HAP-1 (cell line): ENCODE measurements at regions not wholly inside any gene's neighbourhood (a gene's known extent, or its start where the extent isn't known, plus 50 kb on each side); places are given as distances from the start of the nearest gene placed in this dataset.

ENCODE experiments used
- DNase-seq, 2 experiments: peaks; one replicate each; pipeline ENCODE4 v3.0.0-alpha.2; 2016 to 2020; ENCODE audit warnings: low spot score in 2 of 2
- H3K27me3 ChIP-seq: fragments of 250-450 bp; sonication (Bioruptor Pico); 2 replicates; pipeline ENCODE4 v1.5.1; 2020; ENCODE audit warnings: low read depth, mild to moderate bottlenecking, moderate library complexity
- H3K36me3 ChIP-seq: fragments of 250-450 bp; sonication (Bioruptor Pico); replicated peaks from 2 replicates; pipeline ENCODE4 v1.5.1; 2020; ENCODE audit warnings: mild to moderate bottlenecking
- H3K4me1 ChIP-seq: fragments of 250-450 bp; sonication (Bioruptor Pico); 2 replicates; pipeline ENCODE4 v1.5.1; 2020; ENCODE audit warnings: mild to moderate bottlenecking
- H3K4me3 ChIP-seq: fragments of 250-450 bp; sonication (Bioruptor Pico); 2 replicates; pipeline ENCODE4 v1.5.1; 2020; ENCODE audit warnings: mild to moderate bottlenecking, moderate library complexity
- H3K9me3 ChIP-seq: fragments of 250-450 bp; sonication (Bioruptor Pico); 2 replicates; pipeline ENCODE4 v1.5.1; 2020; ENCODE audit warnings: mild to moderate bottlenecking, moderate library complexity
- in situ Hi-C: fragments of 300-500 bp; cut with MboI; formaldehyde crosslinking; loops from 3 replicates; pipeline ENCODE4 v1.14.3; 2020; ENCODE audit warnings: low sequenced_read_pairs, inconsistent platforms, mixed read lengths

DNA sequence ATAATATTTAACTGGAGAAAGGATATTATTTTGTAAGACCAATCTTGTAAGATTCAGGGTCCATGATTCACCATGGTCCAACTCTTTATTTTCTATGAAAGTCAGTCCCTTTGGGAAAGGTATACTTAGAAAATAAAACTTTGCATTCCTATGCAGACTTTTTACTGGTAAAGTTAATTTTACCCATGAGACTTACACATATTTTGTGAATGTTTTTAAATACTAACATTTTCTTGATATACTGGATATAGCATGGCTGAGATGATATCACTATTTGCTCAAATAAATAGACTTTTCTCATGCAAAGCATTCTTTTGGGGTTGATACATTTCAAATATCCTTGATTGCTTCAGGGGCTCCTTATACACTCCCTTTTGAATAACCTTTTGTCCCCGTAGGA is 512.1 kb downstream of the MAN2A1 start:
- H3K9me3 ChIP-seq = no peaks in the 10 kb centered on the region
- no peaks in the 10 kb centered on the region for H3K27me3 ChIP-seq
- no peak for DNase-seq
- no peaks in the 10 kb centered on the region for H3K4me1 ChIP-seq
- in situ Hi-C loops = no loop called here
- no peak overlapping the region for H3K4me3 ChIP-seq
- H3K36me3 ChIP-seq = no peaks in the 10 kb centered on the region

GRCh38 chr5:110203661-110204060 is 513.9 kb downstream of the MAN2A1 start:
- in situ Hi-C loops = no loop called here
- no peaks in the 10 kb centered on the region for H3K27me3 ChIP-seq
- H3K36me3 ChIP-seq = no peaks in the 10 kb centered on the region
- H3K4me3 ChIP-seq = no peak overlapping the region
- DNase-seq = no peak
- H3K9me3 ChIP-seq = no peaks in the 10 kb centered on the region
- H3K4me1 ChIP-seq = no peaks in the 10 kb centered on the region

DNA sequence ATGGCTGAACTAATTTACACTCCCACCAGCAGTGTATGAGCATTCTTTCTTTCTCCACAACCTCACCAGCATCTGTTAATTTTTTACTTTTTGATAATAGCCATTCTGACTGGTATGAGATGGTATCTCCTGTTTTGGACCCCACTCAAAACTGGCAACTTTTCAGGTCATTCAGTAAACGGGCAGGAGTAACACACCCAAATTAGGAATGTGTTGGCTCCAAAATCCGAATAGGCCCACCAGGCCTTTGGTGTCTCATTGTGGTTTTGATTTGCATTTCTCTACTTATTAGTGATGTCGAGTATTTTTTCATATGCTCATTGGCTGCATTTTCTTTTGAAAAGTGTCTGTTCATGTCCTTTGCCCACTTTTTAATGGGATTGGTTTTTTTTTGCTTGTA is 517.1 kb downstream of the TMEM232 start:
- Histone ChIP-seq H3K4me3 (no peak overlapping the region), H3K36me3 (no peaks in the 10 kb centered on the region), H3K9me3 (no peaks in the 10 kb centered on the region), H3K4me1 (no peaks in the 10 kb centered on the region), H3K27me3 (no peaks in the 10 kb centered on the region)
- in situ Hi-C loops = no loop called here
- no peak for DNase-seq

DNA sequence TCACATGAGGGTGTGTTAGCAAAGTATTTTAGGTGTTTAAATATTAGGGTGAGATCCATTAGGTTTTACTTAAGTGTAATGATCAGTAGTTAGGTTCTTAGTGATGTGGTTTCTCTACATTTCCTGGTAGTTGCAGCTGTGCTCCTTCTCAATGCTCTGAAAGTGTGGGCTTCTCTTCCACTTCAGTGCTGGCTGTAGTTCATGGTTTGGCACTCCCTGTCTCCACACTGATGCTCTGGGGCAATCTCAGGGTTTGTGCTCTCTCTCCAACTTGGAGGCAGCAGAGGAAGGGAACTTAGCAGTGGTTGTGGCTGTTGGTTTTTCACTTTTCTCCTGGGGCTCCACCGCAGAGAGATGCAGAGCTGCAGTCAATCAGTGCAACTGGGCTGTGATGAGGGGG is 507.5 kb downstream of the TMEM232 start:
- no peaks in the 10 kb centered on the region for H3K27me3 ChIP-seq
- no peaks in the 10 kb centered on the region for H3K4me1 ChIP-seq
- H3K4me3 ChIP-seq = no peak overlapping the region
- H3K9me3 ChIP-seq = no peaks in the 10 kb centered on the region
- DNase-seq = no peak
- in situ Hi-C loops = no loop called here
- no peaks in the 10 kb centered on the region for H3K36me3 ChIP-seq

GRCh38 chr5:110219769-110220168 is 506.7 kb downstream of the TMEM232 start:
- in situ Hi-C loops = no loop called here
- H3K4me3 ChIP-seq = no peak overlapping the region
- no peak for DNase-seq
- H3K36me3 ChIP-seq = no peaks in the 10 kb centered on the region
- H3K27me3 ChIP-seq = no peaks in the 10 kb centered on the region
- H3K9me3 ChIP-seq = no peaks in the 10 kb centered on the region
- no peaks in the 10 kb centered on the region for H3K4me1 ChIP-seq

DNA sequence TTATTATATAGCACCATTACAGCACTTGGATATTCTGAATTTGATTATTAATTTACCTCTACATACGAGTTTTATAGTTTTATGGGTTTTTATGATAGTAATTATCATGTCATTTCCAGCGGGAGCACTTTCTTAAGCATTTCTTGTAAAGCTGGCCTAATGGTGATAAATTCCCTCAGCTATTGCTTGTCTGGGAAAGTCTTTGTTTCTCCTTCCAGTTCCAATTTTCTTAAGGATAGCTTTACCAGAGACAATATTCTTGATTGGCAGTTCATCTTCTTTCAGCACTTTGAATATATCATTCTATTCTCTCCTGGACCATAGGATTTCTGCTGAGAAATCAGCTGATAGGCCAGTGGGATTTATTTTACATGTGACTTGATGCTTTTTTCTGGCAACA is 505.4 kb downstream of the TMEM232 start:
- no peaks in the 10 kb centered on the region for H3K9me3 ChIP-seq
- DNase-seq = no peak

GRCh38 chr5:110224050-110224449 is 502.4 kb downstream of the TMEM232 start:
- H3K4me3 ChIP-seq = no peak overlapping the region
- H3K27me3 ChIP-seq = no peaks in the 10 kb centered on the region
- DNase-seq = no peak
- in situ Hi-C loops = no loop called here
- H3K9me3 ChIP-seq = no peaks in the 10 kb centered on the region
- no peaks in the 10 kb centered on the region for H3K4me1 ChIP-seq
- H3K36me3 ChIP-seq = no peaks in the 10 kb centered on the region

More for the DNA sequence above, 505.4 kb downstream of the TMEM232 start:
- H3K36me3 ChIP-seq = no peaks in the 10 kb centered on the region
- H3K4me3 ChIP-seq = no peak overlapping the region
- no peaks in the 10 kb centered on the region for H3K27me3 ChIP-seq
- no peaks in the 10 kb centered on the region for H3K4me1 ChIP-seq
- in situ Hi-C loops = no loop called here

DNA sequence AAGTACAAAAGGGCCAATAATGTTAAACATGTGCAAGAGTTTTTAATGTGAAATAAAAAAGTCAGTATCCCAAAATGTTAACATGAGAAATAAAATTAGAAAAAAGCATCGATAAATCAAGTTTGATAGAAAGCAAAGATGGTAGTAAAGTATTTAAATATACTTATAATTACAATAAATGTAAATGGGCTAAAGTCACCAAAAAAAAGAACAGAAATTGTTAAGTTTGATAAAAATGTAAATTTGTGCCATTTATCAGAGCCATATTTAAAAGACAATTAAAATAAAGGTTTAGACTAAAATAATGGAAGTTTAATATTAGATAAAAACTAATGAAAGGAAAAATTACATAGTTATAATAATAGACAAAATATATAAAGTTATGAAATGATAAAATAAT is 500.5 kb downstream of the TMEM232 start:
- no peaks in the 10 kb centered on the region for H3K27me3 ChIP-seq
- H3K9me3 ChIP-seq = no peaks in the 10 kb centered on the region
- H3K4me1 ChIP-seq = no peaks in the 10 kb centered on the region
- no peaks in the 10 kb centered on the region for H3K36me3 ChIP-seq
- in situ Hi-C loops = no loop called here
- H3K4me3 ChIP-seq = no peak overlapping the region
- DNase-seq = no peak

GRCh38 chr5:110239786-110240185 is 486.7 kb downstream of the TMEM232 start:
- no peaks in the 10 kb centered on the region for H3K27me3 ChIP-seq
- no peaks in the 10 kb centered on the region for H3K4me1 ChIP-seq
- H3K36me3 ChIP-seq = no peaks in the 10 kb centered on the region
- no peaks in the 10 kb centered on the region for H3K9me3 ChIP-seq
- in situ Hi-C loops = no loop called here
- DNase-seq = no peak
- no peak overlapping the region for H3K4me3 ChIP-seq

DNA sequence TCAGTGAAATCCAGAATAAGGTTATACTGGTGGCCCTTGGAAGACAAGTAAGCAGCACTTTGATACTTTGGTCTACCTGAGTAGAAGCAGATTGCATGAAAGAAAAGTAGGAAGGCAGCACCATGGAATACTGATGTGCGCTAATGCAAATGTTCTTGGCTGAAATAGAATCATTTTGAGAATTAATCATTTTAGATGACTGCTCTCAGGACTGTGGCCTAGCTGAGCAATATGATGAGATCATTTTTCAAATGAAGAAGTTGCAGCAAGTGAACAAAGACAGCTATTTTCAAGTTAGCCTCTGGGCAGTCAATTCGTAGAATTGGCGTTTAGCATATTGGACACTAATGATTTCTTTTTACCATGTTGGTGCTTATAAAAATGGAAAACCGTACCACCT is 483.5 kb downstream of the TMEM232 start:
- Histone ChIP-seq H3K36me3 (no peaks in the 10 kb centered on the region), H3K27me3 (no peaks in the 10 kb centered on the region), H3K4me3 (no peak overlapping the region), H3K4me1 (no peaks in the 10 kb centered on the region), H3K9me3 (no peaks in the 10 kb centered on the region)
- DNase-seq = no peak
- in situ Hi-C loops = no loop called here

GRCh38 chr5:110248921-110249320 is 477.6 kb downstream of the TMEM232 start:
- Histone ChIP-seq H3K36me3 (no peaks in the 10 kb centered on the region), H3K27me3 (no peaks in the 10 kb centered on the region), H3K9me3 (no peaks in the 10 kb centered on the region), H3K4me3 (no peak overlapping the region), H3K4me1 (no peaks in the 10 kb centered on the region)
- in situ Hi-C loops = no loop called here
- no peak for DNase-seq

DNA sequence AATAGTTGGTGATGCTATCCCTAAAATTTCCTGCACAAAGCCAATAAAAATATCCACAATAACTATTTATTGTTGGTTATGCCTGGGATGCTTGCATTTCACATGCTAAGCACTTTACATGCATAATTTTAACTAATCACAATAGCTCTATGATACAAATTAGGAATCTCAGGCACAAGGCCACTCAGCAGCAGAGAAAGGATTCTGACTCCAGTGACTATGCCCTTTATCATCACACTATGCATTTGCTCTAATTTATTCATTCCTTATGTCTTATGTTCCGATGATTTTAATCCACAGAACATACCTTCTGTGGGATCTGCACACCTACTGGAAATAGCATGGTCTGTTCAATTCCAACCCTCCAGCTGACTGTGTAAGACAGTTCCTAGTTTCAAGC is 476.1 kb downstream of the TMEM232 start:
- Histone ChIP-seq H3K4me3 (no peak overlapping the region), H3K27me3 (no peaks in the 10 kb centered on the region), H3K4me1 (no peaks in the 10 kb centered on the region), H3K9me3 (no peaks in the 10 kb centered on the region), H3K36me3 (no peaks in the 10 kb centered on the region)
- DNase-seq = no peak
- in situ Hi-C loops = no loop called here

GRCh38 chr5:110250755-110251154 is 475.7 kb downstream of the TMEM232 start:
- in situ Hi-C loops = no loop called here
- Histone ChIP-seq H3K4me3 (no peak overlapping the region), H3K27me3 (no peaks in the 10 kb centered on the region), H3K4me1 (no peaks in the 10 kb centered on the region), H3K9me3 (no peaks in the 10 kb centered on the region), H3K36me3 (no peaks in the 10 kb centered on the region)
- DNase-seq = no peak

- Histone ChIP-seq H3K4me3 (no peak overlapping the region), H3K27me3 (no peaks in the 10 kb centered on the region), H3K9me3 (no peaks in the 10 kb centered on the region), H3K4me1 (no peaks in the 10 kb centered on the region), H3K36me3 (no peaks in the 10 kb centered on the region)
- in situ Hi-C loops = no loop called here
- no peak for DNase-seq
These were observed 475.1 kb downstream of the TMEM232 start for GRCh38 chr5:110251366-110251765.

- H3K9me3 ChIP-seq = no peaks in the 10 kb centered on the region
- H3K4me1 ChIP-seq = no peaks in the 10 kb centered on the region
- no peaks in the 10 kb centered on the region for H3K36me3 ChIP-seq
- no peak overlapping the region for H3K4me3 ChIP-seq
- H3K27me3 ChIP-seq = no peaks in the 10 kb centered on the region
- DNase-seq = no peak
- in situ Hi-C loops = no loop called here
These were observed 471.3 kb downstream of the TMEM232 start for GRCh38 chr5:110255194-110255593.
